ENCODE measurements at regions not wholly inside any gene's neighbourhood (a gene's known extent, or its start where the extent isn't known, plus 50 kb on each side); places are given as distances from the start of the nearest gene placed in this dataset.
"Not testable (repeated sequence)": the region's sequence is repeated elsewhere in the genome, so short reads cannot be mapped to it uniquely, and the experiment has no call there.

DNA sequence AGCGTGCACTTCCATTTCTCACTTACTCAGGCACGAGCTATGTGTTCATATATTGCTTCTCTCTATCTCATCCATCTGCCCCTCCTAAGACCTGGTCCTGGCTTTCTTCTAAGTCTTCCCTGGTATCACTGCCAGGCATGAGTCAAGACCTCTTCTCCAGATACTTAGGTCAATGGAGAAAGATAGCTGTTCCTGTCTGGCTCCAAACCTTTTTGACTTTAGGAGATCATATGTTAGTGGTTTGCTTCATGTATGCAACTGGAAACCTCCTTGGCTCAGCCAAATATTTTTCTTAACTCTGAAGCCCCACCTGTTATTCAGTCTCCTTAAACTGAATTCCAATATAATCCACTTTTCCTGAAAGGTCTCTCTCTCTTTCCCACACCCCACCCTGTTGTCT, 211.6 kb upstream of the PTBP2 start:
- intact Hi-C loops (cut with DNase I), result no loop called here
- DNase-seq, result no peak

DNA sequence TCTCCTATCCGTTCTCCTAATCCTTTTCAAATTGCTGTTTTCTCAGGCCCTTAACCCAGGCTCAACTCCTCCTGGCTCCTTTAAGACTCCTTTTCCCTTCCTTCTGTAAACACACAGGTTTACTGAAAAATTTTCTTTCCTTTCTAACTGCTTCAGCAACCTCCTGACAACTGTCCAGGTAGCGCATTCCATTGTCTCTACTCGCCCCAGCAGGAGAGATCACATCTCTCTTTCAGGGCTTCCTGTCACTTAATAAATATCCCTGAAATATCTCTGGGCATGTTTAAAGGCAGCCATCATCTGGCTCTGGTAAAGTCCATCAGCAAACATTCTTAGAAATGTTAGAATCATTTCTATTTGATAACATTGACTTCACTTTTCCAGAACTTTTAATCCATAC, 211.2 kb upstream of the PTBP2 start:
- intact Hi-C loops (cut with DNase I), result no loop called here
- no peak for DNase-seq

DNA sequence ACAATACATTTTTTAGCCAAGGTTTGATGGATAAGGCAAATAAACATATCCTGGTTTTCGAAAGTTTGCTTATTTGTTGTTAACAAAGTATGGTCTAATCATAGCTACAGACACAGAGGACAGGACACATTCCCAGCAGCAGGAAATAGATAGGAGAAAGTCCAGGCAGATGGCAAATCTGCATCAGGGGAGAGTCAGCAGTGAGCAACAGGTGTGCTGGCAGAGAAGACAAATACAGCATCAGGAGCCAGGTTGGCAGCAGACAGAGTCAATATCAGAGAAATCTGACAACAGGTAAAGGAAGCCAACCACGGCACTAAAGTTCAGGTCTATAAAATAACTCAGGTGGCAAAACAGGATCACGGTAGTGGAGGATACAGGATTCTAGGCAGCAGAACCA, 210.7 kb upstream of the PTBP2 start:
- intact Hi-C loops (cut with DNase I), result no loop called here
- DNase-seq, result no peak

DNA sequence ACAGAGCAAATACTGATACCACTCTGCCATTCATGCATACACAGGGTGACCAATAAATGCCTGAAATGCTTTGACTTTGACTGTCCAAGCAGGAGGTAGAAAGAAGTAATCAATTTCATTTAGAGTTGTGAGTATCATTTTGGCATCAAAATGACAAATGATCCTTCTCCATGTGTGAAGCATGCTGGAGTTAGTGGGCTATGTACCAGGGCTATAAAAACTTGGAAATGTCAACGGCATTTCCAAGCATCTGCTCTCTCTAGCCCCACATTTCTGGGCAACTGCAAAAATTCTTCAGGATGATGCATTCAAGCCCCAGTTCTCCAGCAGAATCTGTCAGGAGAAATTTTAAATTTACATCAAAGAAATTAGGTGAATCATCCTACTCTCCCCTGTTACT, 208.4 kb upstream of the PTBP2 start:
- intact Hi-C loops (cut with DNase I), result no loop called here
- no peak for DNase-seq

DNA sequence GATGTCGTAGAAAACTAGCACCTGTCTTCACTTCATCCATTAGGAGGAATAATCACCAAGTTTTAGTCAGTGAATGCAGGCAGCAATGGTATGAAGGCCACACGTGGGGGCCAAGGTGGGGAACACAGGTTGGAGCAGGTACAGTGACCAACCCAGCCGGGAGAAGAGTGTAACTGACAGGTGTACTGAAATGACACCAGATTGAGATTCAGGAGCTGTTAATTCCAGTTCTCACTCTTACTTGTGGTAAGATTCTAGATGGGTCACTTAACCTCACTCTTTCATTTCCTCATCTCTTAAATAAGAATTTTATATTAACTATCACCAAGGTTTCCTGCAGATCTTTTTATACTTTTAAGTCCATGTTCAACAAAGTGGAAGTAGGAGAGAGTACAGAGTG, 206.2 kb upstream of the PTBP2 start:
- intact Hi-C loops (cut with DNase I), result no loop called here
- no peak for DNase-seq

DNA sequence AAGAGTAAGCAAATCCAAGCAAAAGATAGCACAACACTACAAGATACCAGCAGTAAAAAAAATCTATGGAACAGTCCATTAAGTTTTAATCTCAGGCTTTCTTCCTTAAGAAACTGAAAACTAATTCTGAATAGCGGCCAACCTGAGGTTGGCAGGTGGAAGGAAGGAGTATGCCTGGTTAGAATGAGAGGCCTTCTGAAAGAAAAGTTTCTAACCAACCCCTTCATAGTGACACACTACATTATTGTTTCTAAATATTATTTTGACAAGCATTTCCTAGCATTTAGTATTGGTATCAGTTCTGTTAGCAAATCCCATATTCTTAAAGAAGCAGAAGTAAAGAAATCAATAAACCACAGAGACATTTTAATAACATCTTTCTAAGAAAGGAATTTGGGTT, 205.7 kb upstream of the PTBP2 start:
- intact Hi-C loops (cut with DNase I), result no loop called here

DNA sequence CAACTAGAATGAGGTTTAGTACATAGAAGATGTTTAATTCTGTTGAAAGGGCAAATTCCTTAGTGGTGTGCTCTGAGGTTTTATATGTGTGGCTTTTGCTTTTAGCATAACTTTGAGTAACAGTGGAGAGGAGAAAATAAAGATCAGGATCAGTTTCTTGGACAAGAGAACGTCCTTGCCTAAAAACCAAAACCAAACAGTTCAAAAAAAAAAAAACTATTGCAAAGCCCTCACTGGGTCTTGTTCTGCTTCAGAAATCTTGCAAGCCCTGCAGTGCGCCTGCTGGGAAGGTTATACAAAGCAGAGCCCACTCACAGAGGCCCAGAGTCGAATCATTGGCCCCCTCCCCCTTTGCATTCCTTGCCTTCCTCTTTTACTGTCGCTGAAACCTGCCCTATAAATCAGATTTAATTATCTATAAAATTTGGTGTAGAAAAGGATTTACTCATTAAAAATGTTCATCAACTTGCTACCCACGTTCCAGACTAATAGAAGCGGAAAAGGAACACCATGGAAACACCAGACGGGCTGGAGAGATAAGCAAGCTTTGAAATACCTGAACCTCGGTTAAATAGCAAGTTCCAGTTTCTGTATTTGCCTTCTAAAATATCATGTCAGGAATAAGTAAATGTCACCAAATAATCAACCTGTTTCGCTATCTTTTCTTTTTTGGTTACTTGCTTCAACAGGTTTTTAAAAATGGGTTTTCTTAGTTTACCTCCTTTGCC, 201.6 kb upstream of the PTBP2 start:
- intact Hi-C loops (cut with DNase I), result no loop called here
- DNase-seq, result no peak

More for the DNA sequence above, 205.7 kb upstream of the PTBP2 start:
- DNase-seq, result no peak

DNA sequence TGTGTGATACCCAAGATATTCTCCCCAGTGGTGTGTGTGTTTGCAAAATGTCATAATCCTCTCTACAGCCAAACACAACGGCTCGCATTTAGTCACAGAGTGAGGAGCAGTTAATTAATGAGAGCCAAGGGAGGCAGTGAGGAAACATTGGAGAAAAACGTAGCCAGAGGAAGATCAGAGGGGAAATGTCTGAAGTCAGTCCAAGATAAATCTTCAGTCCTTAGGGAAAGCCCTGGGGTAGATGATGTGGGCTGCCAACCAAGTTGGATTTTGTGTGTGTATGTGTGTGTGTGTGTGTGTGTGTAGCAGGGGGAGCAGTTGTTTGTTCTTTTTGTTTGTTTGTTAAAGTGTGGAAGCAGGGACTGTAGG, 201.0 kb upstream of the PTBP2 start:
- intact Hi-C loops (cut with DNase I), result no loop called here
- no peak for DNase-seq

DNA sequence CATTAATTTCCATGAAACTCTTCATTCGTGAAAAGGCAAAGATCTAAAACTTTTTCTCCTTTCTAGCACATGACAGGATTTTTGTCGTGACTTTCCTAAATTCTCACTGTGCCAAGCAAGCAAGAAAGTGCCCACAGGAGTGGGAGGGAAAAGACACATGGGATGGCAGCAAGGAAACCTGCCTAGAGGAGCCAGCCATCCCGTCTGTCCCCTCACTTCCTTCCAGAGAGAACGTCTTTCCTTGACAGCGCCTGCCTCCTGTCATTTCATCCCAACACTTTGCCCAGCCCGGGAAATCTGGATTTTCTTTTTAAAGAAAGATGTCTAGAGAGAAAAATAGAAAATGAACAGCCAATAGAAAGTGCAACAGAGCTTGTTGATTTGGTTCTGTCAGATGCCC, 200.6 kb upstream of the PTBP2 start:
- DNase-seq, result no peak

DNA sequence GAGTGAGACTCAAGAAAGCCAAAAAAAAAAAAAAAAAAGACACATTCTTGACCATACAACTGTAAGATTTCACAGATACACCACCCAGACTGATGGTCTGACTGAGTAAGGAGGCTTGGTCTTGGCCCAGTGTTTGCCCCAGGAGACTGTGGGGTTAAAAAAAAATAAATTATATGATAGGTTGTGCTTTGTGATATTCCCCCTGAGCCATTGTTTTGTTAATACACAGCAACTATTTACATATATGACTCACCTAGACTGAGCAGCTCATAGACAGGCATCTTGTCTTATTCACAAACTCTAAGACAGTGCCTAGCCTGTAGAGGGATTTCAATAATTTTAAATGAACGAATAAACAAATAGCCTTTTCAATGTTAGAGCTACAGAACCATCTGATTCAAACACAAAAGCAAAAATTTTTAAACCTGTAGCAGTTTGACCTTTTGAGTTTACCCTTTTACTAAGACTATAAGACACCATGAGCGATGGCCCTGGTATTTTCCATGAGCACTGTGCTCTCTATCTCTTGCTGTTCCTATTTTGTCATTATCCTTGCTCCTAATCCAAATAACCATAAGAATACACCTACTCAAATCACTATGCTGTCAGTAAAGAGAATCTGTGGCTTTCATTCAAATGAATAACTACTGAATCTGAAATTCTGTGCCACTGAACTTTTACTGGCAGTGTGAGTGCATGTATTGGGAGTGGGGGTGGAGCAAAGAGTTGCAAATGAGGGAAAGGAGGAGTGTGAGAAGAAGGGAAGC, 199.4 kb upstream of the PTBP2 start:
- intact Hi-C loops (cut with DNase I), result no loop called here
- peak in 4 of 42 donors; percentile 20 to 48 (median 26) for DNase-seq

More for the DNA sequence above, 200.6 kb upstream of the PTBP2 start:
- intact Hi-C loops (cut with DNase I), result no loop called here

DNA sequence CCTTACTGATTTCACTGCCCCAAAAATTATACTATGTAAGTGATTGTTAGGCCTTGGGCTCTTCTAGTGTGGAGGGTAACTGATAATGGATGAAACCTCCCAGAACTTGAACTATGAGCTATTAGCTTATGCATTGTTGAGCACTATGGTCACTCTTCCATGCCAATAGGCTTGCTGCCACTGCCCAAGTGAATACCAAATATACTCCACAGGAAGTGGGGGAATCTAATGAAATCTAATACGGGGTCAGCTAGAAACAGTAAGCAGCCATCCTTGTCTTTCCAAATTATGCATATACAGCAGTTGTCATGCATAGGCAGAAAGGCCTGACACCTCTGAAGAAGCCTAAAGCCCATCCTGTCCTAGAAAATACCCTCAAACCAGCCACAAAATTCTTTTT, 198.7 kb upstream of the PTBP2 start:
- intact Hi-C loops (cut with DNase I), result no loop called here
- DNase-seq, result no peak

DNA sequence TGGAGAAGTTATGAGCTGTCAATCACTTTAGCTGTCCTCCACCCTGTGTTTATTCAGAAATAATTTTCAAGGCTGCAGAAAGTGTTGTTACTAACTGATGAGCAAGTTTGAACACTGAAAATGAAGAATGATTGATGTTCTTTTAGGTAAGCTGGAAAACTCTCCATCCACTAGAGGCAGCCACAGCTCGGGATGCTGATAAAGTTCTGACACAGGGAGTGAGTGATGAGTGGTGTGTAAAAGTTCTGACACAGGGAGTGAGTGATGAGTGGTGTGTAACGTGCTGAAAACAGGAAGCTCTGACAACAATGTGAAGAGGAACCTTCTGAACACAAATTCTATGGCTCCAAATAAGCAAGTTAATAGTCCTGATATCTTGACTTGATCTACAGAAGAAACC, 197.5 kb upstream of the PTBP2 start:
- DNase-seq, result peak in 12 of 42 donors; percentile 16 to 61 (median 31)
- intact Hi-C loops (cut with DNase I), result no loop called here

DNA sequence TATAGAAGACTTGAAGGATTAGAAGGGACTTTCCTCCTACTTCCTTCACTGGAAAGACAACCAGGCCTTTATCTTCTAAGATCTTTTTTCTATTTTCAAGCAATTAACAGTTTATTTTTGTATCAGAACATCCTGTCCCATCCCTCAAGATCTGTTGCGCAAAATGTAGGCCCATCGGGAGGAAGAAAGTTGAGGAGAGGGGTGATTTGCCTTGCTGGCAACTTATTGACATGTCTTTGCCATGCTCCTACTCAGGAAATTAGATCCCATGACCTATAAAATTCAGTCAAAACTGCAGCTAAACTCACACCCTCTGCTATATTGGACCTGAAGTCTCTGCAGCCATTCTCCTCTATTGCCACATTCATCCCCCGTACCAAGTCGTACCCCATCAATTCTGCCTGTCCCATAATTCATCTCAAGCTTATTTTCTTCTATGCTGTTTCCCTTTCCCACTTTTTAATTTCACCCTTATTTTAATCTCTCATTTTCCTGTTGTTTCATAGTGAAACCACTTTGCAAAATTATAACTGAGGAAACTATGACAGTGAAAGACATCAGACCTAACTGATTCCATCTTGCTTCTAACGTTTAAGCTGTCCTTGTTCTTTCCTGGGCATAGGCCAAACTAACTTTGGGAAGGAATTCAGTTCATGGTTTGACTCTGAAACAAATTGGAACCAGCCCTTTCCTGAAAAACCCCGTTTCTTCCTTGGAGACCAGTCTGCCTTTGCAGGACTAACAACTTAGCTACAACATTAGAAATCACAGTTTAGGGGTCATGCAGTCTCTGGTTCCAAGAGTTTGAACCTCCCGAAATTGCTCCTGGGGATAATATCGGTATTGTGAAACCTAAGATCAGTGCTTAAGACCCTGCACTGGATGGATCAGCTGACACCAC, 195.7 kb upstream of the PTBP2 start:
- DNase-seq, result no peak
- intact Hi-C loops (cut with DNase I), result no loop called here

DNA sequence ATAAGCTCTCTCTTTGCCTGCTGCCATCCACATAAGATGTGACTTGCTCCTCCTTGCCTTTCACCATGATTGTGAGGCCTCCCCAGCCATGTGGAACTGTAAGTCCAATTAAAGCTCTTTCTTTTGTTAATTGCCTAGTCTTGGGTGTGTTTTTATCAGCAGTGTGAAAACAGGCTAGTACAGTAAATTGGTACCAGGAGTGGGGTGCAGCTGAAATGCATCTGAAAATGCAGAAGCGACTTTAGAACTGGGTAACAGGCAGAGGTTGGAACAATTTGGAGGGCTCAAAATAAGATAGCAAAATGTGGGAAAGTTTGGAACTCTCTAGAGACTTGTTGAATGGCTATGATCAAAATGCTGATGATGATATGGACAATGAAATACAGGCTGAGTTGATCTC, 192.9 kb upstream of the PTBP2 start:
- DNase-seq; intact Hi-C loops (cut with DNase I): not testable (repeated sequence)

DNA sequence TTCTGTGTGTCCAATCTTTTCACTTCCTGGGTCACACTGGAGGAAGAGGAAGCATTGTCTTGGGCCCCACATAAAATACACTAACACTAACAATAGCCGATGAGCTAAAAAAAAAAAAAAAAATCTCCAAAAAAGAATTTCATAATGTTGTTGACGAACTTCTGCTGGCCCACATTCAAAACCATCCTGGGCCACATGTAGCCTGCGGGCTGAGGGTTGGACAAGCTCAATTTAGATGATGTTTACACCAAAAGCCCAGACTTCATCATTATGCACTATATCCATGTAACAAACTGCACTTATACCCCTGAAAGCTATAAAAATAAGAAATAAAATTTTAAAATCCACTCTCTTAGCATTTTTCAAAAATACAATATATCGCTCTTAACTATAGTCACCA, 187.8 kb upstream of the PTBP2 start:
- DNase-seq, result no peak
- intact Hi-C loops (cut with DNase I), result no loop called here

DNA sequence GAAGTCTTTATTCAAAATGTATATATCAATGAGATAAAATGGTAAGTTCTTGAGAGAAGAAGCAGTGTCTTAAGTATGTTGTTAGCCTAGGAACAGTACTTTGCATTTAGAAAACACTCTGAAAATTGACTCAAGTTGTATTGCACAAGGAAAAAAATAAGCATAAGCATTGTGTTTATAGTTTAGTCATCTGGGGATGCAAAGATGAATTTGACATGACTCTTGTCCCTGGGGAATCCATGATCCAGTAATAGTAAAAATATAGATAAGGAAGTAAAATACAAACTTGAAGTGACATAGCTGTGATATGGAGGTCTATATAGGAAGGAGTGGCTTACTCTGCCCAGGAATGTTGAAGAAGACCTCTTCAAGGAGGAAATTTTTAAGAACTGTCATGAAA, 185.0 kb upstream of the PTBP2 start:
- intact Hi-C loops (cut with DNase I), result no loop called here
- no peak for DNase-seq

DNA sequence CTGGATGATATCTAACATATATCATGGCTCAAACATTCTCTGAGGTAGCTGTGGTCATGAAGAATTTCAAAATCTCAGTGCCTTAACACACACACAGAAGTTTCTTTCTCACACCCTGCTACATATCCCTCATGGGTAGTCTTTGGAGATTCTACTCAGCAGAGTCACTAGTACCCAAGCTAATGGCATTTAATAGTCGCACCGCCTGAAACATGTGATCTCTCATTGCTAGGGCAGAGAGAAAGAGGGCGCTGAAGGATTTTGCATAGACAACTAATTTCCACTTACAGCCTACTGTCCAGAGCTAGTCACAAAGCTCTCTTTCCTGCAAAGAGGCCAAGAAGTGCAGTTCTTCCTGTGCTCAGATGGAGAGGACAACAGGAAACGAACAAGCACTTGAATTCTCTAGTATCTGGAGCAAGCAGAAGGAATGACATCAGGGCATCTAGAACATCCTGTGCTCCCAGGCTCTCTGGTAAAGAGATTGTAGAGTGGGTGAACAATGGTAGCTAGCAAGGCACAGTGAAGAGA, 183.4 kb upstream of the PTBP2 start:
- DNase-seq, result peak in 26 of 42 donors; percentile 5 to 70 (median 37)
- intact Hi-C loops (cut with DNase I), result no loop called here

DNA sequence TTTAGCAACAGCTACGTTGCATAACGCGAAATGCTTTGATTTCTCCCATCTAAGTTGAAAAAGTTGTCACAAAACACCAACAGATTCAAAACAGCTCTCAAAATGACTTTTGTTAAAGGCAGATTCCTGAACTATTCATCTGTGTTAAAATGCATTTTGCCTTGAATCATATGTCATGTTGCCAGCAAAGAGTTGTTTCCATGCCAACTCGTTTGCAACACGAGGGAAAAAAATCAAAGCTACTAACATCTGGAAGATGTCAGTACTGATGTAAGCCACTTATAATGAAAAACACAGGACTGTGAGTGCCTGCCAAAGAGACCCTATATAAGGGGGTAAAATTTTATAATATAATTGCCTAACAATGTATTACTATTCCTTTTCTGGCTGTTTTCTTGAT, 182.7 kb upstream of the PTBP2 start:
- peak in 3 of 42 donors; percentile 12 to 23 (median 17) for DNase-seq
- intact Hi-C loops (cut with DNase I), result no loop called here

DNA sequence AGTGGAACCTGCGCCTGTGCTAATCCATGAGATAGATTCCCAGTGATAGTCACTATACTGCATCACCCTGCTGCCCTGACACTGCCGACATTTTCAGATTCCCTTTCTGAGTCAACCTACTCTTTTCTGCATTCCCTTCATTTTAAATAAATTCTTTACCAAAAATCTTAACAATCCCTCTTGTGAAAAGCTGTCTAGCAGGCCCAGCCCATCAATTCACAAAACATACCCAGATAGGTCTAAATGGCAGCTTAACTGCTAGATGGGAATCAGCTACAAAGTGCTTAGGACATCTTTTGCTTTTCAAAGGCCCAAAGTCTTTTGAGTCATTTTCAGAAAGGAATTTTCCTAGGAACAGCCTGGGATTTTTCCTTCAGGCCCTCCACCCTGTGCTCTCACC, 180.1 kb upstream of the PTBP2 start:
- intact Hi-C loops (cut with DNase I), result no loop called here
- DNase-seq, result no peak

Data from head of caudate nucleus (tissue), 42 donors.